MCF 10A (cell line): ENCODE measurements at regions not wholly inside any gene's neighbourhood (a gene's known extent, or its start where the extent isn't known, plus 50 kb on each side); places are given as distances from the start of the nearest gene placed in this dataset.
"Not testable (repeated sequence)": the region's sequence is repeated elsewhere in the genome, so short reads cannot be mapped to it uniquely, and the experiment has no call there.

ENCODE experiments used
- BruUV-seq: library from RNA; stranded (reverse); fragments of 400-500 nt; replicated peaks from 2 replicates; lab custom pipeline; 2021; lab: Mats Ljungman, UMichigan
- CTCF ChIA-PET: fragments of 300-600 bp; sonication (Branson Sonifier 250); formaldehyde crosslinking; extraction: SDS; loops from one replicate; lab custom pipeline; 2021; ENCODE audit warnings: antibody characterized with exemption, inconsistent platforms; lab: Yijun Ruan, JAX
- POLR2A ChIA-PET: fragments of 300-600, 350-650 bp; sonication (Branson Sonifier 250); formaldehyde crosslinking; extraction: SDS; loops from one replicate; lab custom pipeline; 2020; ENCODE audit warnings: antibody characterized with exemption, inconsistent platforms; lab: Yijun Ruan, JAX
- DNase-seq: peaks from one replicate; pipeline ENCODE4 v3.0.0-alpha.2; 2018; ENCODE audit not compliant: unreplicated experiment
- H3K27ac Mint-ChIP-seq: one replicate; pipeline ENCODE4 v1.8.0; 2022; ENCODE audit warnings: mild to moderate bottlenecking, low read depth, mixed read lengths; ENCODE audit not compliant: unreplicated experiment
- H3K27me3 Mint-ChIP-seq: one replicate; pipeline ENCODE4 v1.8.0; 2022; ENCODE audit warnings: mixed read lengths; ENCODE audit not compliant: insufficient read depth, unreplicated experiment
- H3K36me3 Mint-ChIP-seq: one replicate; pipeline ENCODE4 v1.8.0; 2022; ENCODE audit warnings: mild to moderate bottlenecking, moderate library complexity, mixed read lengths; ENCODE audit not compliant: insufficient read depth, unreplicated experiment
- H3K4me1 Mint-ChIP-seq: one replicate; pipeline ENCODE4 v1.8.0; 2022; ENCODE audit warnings: mixed read lengths; ENCODE audit not compliant: insufficient read depth, unreplicated experiment
- H3K4me3 Mint-ChIP-seq: one replicate; pipeline ENCODE4 v1.8.0; 2022; ENCODE audit warnings: mild to moderate bottlenecking, moderate library complexity, mixed read lengths; ENCODE audit not compliant: unreplicated experiment
- H3K9me3 Mint-ChIP-seq: one replicate; pipeline ENCODE4 v1.8.0; 2022; ENCODE audit warnings: mixed read lengths; ENCODE audit not compliant: unreplicated experiment
- CTCF ChIP-seq: fragments of 200-600 bp; IDR thresholded peaks from one replicate; pipeline ENCODE4 v1.8.0; 2022; ENCODE audit warnings: antibody characterized with exemption, mild to moderate bottlenecking; ENCODE audit not compliant: unreplicated experiment
- intact Hi-C: fragments of 100-400 bp; cut with micrococcal nuclease; formaldehyde crosslinking; loops from 2 replicates; pipeline ENCODE4 v1.14.1; 2022

DNA sequence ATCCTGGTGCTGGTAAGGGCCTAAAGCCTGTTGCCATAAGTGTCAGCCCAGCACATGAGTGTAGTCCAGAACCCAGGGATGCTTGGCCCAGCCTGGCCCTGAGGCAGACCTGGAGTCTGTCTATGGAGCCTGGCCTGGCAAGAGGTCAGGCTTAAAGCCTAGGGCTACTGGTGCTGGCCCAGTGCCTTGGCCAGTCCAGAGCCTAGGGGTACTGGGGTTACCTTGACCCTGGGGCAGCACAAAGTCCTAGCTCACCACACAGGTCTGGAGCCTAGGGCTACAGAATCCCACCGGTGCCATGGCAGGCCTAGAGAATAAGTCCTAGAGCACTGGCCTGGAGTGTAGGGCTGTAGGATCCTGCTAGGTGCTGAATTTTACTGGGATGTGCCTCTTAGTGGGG, 393.8 kb downstream of the MAGEE1 start:
- no peaks in the 10 kb centered on the region for H3K36me3 Mint-ChIP-seq
- H3K27ac Mint-ChIP-seq = no peak overlapping the region
- no peak for DNase-seq
- H3K4me1 Mint-ChIP-seq = no peaks in the 10 kb centered on the region
- no peak for TF ChIP-seq CTCF
- POLR2A ChIA-PET = no interaction called here
- BruUV-seq = no TSS peak
- no peak overlapping the region for H3K4me3 Mint-ChIP-seq
- CTCF ChIA-PET = no interaction called here
- H3K27me3 Mint-ChIP-seq = no peaks in the 10 kb centered on the region
- intact Hi-C loops = no loop called here
- peaks cover 9% of the 10 kb centered on the region for H3K9me3 Mint-ChIP-seq

DNA sequence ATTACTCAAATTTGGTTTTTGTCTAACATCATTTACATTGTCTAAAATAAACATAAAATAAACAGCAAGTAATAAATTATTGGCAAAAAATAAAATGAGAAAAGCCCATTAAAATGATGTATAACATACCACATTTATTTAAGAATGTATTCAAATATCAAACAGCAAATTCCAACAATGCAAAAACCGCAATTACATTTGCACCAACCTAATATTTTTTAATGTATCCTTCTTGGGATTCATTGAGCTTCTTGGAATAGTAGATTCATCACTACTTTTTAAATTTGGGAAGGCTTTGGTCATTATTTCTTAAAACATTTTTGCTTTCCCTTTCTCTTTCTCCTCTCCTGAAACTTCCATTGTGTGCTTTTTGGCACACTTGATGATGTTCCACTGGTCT, 400.2 kb downstream of the MAGEE1 start:
- Mint-ChIP-seq H3K36me3 (no peaks in the 10 kb centered on the region), H3K27me3 (no peaks in the 10 kb centered on the region), H3K27ac (no peak overlapping the region), H3K9me3 (peaks cover 16% of the 10 kb centered on the region), H3K4me3 (no peak overlapping the region), H3K4me1 (no peaks in the 10 kb centered on the region)
- DNase-seq = no peak
- POLR2A ChIA-PET = no interaction called here
- BruUV-seq = no TSS peak
- CTCF ChIA-PET = no interaction called here
- intact Hi-C loops = no loop called here
- TF ChIP-seq CTCF = no peak

- H3K4me3 Mint-ChIP-seq, H3K4me1 Mint-ChIP-seq, DNase-seq, H3K27ac Mint-ChIP-seq, H3K27me3 Mint-ChIP-seq, H3K36me3 Mint-ChIP-seq, POLR2A ChIA-PET, CTCF ChIA-PET, intact Hi-C loops, BruUV-seq: not testable (repeated sequence)
- H3K9me3 Mint-ChIP-seq = peaks cover 28% of the 10 kb centered on the region
Measured at GRCh38 chrX:76840902-76841301, 413.4 kb downstream of the MAGEE1 start.

- POLR2A ChIA-PET = no interaction called here
- TF ChIP-seq CTCF = no peak
- intact Hi-C loops = no loop called here
- Mint-ChIP-seq H3K9me3 (peaks cover 12% of the 10 kb centered on the region), H3K27me3 (no peaks in the 10 kb centered on the region), H3K36me3 (no peaks in the 10 kb centered on the region), H3K27ac (no peak overlapping the region), H3K4me1 (no peaks in the 10 kb centered on the region), H3K4me3 (no peak overlapping the region)
- no TSS peak for BruUV-seq
- no peak for DNase-seq
- CTCF ChIA-PET = no interaction called here
Measured at GRCh38 chrX:76850851-76851250, 423.3 kb downstream of the MAGEE1 start.

DNA sequence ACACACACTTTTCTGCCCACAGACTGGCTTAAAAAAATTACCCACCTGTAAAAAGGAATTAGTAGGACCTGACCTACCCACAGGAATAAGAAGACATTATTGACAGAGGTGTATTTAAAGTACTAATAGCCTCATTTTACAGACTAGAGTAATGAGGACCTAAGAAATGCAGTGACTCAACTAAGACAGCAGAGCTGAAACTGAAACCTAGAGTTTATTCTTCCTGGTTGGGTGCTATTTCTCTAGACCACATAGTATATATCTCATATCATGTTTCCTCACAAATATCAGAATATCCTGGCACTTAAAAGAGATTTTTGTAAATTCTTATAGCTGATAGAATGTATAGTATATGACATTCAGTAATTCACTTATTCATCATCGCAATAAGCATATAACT, 435.0 kb downstream of the MAGEE1 start:
- BruUV-seq = no TSS peak
- Mint-ChIP-seq H3K4me3 (no peak overlapping the region), H3K36me3 (no peaks in the 10 kb centered on the region), H3K4me1 (no peaks in the 10 kb centered on the region), H3K27ac (no peak overlapping the region), H3K9me3 (peaks cover 27% of the 10 kb centered on the region), H3K27me3 (no peaks in the 10 kb centered on the region)
- DNase-seq = no peak
- ChIA-PET POLR2A (no interaction called here), CTCF (no interaction called here)
- no peak for TF ChIP-seq CTCF
- intact Hi-C loops = no loop called here
